ENCODE measurements at regions not wholly inside any gene's neighbourhood (a gene's known extent, or its start where the extent isn't known, plus 50 kb on each side); places are given as distances from the start of the nearest gene placed in this dataset.
"Not testable (repeated sequence)": the region's sequence is repeated elsewhere in the genome, so short reads cannot be mapped to it uniquely, and the experiment has no call there.

DNA sequence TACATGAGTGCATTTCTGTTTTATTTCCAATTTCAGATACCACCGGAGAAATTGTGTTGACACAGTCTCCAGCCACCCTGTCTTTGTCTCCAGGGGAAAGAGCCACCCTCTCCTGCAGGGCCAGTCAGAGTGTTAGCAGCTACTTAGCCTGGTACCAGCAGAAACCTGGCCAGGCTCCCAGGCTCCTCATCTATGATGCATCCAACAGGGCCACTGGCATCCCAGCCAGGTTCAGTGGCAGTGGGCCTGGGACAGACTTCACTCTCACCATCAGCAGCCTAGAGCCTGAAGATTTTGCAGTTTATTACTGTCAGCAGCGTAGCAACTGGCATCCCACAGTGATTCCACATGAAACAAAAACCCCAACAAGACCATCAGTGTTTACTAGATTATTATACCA is 1481.6 kb downstream of the RPIA start:
- not testable (repeated sequence) for TF ChIP-seq CTCF, POLR2A (IDR thresholded peaks at IDR 0.05)

All from adrenal gland (tissue), 5 donors.